CD4-positive, alpha-beta T cell treated with Interleukin-6 for 4 hours (primary cell): ENCODE measurements at regions not wholly inside any gene's neighbourhood (a gene's known extent, or its start where the extent isn't known, plus 50 kb on each side); places are given as distances from the start of the nearest gene placed in this dataset.

Experiments
- DNase-seq: peaks from one replicate; pipeline ENCODE4 v3.0.0-alpha.2; 2020; ENCODE audit warnings: mixed read lengths

DNA sequence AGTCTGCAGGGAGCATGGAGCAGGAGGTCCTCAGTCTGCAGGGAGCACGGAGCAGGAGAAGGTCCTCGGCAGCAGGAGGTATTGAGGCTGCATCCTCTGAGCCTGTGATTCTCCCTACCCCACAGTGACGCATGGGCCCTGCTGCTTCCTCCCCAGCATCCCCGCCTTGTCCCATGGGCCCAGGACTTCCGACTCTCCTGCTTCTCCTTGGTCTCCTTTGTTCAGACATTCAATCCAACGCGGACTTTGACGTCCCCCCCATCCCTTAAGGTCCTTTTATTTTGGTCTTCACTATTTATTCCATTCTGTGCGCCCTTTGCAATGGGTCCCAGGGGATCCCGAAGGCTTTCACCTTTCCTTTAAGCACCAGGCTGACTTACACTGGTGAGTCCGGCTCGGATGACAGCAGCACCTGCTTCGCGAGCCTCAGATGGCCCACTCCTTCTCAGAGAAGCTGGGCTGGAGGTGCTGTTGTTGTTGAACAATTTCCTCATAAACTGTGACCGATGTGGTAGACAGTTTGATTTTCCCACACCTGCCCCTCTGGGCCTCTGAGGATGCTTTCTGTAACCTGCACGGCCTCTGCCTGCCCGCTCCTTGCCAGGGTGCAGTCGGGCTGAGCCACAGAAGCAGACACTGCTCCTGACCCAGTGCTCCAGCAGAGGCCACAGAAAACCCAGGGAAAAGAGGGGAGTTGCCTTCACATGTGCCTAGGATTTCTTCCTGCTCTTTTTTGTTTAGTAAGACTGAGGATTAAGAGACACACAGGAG, 407.2 kb upstream of the SHH start:
- DNase-seq: no peak

DNA sequence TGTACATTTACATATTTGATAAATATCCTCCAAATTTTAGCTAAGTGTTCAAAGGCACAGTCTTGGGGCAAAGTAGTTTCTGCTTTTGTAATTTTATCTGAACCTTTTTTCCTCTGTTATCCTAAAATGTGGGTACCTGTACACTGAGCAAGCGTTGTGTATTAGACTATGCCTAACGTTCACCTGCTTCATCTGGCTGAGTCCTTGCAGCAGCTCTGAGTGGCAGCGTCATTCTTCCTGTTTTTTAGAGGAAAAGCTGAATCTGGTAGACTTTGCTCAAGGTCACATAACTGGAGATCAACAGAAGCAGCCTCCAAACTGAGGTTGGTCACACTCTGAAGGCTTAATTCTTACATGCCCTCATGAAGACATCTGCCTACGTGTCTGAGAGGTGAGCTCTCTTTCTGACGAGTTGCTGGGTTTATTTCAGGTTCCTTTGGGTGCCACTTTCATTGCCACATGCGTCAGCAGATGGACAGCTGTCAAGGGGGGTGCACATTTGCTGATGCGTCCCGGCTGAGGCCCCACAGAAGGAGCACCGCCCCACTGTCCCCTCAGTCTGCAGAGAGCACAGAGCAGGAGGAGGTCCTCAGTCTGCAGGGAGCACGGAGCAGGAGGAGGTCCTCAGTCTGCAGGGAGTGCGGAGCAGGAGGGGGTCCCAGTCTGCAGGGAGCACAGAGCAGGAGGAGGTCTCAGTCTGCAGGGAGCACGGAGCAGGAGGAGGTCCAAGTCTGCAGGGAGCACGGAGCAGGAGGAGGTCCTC, 406.5 kb upstream of the SHH start:
- DNase-seq: no peak

DNA sequence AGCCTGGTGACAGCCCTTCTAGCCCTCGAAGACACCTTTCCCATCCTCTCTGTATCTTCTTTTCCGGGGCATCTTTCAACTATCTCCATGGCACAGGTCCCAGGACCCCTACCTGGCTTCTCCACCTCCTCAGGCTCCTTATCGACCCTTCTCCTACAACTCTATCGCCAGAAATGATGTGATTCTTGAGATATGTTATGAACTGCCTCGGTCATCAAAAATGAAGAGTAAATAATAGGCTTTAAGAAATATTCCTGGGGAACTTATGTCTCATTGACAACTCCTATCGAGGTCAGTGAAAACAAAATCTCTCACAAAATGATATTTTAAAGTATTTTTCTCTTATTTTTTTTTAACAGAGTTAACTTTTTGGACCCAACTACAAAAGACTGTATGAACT, 405.5 kb upstream of the SHH start:
- no peak for DNase-seq

DNA sequence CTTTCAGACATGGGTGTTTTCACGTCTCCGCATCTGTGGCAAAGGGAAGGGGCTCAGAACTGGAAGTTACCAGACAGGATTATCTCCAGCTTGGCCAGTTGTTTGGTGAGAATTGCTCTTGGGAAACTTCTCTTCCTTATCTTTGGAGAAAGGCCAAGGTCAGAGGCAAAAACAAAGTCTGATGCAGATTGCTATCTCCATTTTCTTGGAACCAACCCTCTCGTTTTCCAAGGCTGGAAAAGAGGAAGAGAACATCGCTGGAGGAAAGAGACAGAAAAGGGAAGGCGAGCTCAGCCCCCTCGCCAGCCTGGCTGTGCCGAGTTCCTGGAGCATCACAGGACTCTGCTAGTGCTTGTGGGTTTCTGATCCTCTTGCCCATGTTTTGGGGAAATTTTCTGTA, 396.8 kb upstream of the SHH start:
- DNase-seq: no peak

DNA sequence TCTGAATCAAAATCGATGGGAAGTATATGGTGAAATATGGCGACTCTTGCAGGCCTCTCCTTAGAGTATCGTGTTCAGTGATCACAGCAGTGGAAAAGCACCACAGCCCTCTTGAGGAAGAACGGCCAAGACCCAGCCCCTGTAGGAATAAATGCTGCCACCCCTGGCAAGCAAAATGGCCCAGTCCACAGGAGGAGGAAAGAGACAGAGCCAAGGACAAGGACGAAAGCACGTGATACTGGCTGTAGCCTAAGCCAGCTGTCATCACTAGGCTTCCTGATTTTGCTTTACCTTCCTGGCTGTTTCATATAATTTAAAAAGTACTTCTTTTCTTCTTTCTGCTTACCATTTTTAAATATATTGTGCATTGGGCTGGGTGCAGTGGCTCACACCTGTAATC, 395.0 kb upstream of the SHH start:
- no peak for DNase-seq

DNA sequence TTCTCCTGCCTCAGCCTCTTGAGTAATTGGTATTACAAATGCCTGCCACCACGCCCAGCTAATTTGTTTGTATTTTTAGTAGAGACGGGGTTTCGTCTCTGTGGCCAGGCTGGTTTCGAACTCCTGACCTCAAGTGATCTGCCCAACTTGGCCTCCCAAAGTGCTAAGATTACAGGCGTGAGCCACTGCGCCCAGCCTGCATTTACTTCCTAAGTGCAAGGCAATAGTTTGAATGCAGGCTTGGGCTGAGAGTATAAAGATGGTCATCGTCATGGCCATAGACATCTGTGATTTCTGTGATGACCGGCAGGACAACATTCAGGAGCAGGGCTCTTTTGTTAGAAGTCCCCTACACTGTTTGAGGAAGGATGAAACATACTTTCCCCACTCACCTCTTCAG, 393.9 kb upstream of the SHH start:
- no peak for DNase-seq

DNA sequence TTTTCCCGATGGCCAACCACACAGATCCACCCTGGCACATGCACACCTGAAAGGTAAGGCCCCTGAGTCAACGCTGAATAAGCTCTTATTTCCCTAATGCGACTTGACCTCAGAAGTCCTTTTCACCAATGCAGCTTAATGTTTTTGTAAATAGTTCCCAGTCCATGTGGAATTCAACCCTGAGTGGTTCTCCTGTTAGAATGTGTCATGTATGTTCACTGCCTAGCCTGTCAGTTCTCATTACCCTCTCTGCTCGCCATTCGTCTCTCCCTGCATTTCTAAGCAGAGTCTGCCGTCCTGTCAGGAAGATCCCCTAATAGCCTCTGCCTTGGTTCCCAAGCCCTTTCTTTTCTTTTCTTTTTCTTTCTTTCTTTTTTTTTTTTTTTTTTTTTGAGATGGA, 392.6 kb upstream of the SHH start:
- no peak for DNase-seq

DNA sequence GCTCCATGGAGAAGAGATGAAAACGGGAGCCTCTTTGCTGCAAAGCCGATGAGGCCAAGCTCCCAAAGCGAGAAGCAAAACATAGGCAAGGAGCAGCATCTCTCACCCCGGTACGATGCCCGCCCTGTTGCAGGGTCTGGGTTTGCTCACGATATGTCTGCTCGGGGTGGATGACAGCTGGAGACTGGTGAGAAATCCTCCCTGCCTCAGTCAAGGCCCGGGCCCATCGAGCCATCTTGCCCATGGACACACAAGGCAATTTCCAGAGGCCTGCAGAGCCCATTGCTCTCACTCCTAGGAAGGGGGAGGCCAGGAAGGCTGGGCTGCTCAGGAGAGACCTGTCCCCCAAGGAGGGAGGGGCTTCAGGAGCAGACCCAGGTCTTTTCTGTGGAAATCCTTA, 391.7 kb upstream of the SHH start:
- no peak for DNase-seq

DNA sequence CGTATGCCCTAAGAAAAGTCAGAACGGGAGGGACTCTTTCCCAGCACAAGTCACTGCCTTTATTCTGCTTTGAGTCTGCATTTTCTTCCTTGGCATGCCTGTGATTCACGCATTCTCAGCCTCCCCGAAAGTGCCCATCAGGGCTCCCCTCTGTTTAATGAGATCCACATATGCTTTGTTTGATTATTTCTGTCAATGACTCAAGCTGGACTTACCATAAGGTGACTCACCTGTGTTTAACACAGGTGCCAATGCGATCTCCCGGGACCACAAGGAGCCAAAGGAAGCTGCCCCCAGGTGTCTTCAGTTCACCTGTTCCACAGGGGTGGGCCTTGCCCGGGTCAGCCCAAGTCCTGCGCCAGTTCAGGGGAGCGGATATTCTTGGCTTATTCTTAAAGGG, 386.0 kb upstream of the SHH start:
- no peak for DNase-seq

DNA sequence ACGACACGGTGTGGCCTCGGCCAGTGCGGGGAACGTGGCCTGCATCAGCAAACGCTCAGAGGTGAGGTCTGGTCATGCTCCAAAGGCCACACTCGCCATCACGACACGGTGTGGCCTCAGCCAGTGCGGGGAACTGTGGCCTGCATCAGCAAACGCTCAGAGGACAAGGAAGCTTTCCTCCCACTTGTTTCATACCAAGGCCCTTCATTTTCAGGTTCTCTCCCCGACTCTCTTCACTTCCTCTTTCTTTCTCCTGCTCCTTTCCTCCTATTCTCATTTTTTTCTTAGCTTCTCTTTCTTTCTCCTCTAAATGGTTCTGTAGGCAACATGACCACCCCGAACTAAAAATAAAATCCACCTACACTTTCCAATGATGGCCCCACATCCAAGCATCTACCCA, 384.4 kb upstream of the SHH start:
- DNase-seq: no peak

DNA sequence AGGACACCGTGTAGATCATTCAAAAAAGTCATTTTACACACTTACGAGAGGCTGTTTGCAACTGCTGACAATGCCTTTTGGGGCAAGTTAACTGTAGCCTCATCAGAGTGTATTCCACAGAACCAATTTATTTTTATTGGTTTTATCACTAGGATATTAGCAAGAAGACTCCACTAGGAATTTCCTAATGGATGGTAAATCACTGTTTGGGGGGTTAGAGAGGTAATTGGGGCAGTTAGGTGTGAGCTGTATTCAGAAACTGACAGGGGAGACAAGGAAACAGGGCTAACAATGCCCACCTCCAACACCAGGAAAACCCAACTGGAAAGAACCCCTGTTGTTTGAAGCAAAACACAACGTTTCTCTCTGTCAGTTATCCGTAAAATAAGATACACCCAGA, 383.0 kb upstream of the SHH start:
- no peak for DNase-seq

DNA sequence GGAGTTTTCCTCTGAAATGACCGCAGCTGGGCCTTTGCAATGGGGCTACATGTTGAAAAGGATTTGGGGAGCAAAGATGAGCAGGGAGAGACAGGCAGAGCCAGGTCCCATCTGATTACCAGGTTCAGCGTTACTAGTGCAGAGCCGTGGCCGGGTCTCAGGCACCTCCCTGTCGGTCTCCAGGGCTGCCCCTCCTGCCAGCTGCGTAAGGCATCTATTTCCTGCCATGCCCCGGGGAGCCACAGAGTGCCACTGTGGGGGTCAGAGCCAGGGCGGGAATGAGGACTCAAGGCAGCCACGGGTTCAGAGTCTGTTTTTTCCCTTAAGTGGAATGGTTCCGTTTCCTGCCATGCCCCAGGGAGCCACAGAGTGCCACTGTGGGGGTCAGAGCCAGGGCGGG, 382.6 kb upstream of the SHH start:
- DNase-seq: no peak

DNA sequence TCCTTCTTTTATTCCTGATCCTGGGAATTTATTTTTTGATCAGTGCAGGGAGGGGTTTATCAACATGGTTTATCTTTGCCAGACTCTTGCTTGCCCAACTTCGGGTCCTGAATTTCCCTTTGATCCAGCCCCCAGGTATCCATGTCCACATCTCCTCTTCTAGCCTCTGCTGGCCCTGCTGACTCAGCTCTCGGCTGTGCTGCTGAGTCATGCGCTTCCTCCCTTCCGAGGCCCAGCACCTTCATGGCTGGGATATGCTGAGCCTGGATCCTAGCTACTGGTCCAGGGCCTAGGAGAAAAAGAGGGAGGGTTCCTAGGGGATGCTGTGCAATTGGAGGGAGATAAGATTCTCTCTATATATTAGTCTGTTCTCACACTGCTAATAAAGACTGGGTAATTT, 380.7 kb upstream of the SHH start:
- DNase-seq: no peak

DNA sequence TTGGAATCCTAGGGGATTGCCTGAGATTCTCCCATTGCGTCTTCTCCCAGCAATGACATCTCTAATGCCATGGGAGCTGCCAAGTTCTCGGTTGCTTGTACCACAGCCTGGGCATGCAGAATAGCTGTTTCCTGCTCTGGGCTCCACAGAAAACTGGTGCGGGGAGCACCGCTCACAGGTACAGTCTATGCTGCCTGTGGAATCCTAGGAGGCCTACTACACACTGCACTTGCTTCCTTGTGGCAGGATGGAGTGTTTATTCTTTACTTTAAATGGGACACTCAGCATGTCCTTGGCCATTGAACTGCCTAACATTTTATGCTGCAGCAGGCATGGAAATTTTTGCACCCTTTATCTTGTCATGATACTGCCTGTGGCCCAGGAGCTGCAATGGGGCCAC, 378.8 kb upstream of the SHH start:
- DNase-seq: no peak

DNA sequence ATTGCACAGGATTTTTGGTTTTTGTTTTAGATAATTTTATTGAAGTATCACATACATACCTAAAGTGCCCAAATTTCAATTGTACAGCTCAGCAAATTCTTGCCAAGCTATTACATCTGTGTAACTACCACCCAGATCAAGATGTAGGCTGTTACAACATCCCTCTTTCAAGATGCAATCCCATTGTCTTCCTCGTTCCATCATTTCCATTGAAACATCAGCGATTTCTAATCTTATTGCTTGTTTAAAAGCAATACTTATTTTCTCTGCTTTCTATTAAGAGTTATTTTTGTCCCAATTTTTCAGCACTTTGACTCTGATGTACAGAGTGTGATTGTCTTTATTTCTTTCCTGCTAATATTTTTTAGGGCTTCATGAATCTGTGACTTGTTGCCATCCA, 372.8 kb upstream of the SHH start:
- DNase-seq: no peak

DNA sequence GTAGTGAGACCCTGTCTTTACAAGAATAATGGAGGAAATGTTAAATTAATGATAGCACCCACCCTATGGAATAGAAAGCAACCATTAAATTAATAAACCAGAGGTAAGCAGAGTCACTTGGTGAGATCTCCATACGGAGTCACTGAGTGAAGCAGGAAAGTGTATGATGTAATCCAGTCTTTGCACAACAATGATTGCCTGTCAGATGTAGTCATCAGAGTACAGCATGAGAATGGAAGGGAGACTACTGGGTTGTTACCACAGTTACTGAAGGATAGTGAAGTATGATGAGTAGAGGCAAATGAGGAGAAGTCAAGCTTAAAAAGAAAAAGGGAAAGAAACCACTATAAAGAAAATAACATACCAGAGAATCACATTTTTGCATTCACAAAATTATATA, 371.9 kb upstream of the SHH start:
- no peak for DNase-seq

DNA sequence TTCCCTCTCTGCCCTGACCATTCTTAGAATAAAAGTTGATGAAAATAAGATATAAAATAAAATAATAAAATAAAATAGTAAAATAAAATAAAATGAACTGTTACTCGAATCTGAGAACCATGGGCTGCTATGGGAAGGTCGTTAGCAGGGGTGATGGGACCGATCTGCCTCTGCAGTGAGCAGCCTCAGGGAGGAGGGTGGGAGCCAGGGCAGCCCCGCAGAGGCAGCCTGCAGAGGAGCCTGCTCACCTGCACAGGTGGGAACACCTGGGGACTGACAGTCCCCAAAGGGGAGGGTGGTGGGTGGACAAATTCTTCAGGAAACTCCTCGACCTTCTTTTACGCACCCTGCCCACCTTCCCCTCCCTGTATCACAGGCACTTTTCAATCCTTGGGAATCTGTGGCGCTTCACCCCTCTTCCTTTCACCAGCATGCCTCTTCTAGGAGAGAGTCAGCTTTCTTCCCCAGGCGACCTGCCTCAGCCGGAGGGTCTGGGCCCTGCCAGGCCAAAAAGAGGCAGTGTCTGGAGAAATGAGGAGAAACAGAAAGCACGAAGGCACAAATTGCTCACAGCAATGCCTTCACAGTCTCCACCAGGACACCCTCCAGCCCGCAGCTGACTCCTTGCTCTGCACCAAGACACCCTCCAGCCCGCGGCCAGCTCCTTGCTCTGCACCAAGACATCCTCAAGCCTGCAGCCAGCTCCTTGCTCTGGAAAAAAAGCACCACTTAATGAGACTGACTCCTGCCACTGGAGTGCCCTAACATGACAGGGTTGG, 368.4 kb upstream of the SHH start:
- DNase-seq: no peak

DNA sequence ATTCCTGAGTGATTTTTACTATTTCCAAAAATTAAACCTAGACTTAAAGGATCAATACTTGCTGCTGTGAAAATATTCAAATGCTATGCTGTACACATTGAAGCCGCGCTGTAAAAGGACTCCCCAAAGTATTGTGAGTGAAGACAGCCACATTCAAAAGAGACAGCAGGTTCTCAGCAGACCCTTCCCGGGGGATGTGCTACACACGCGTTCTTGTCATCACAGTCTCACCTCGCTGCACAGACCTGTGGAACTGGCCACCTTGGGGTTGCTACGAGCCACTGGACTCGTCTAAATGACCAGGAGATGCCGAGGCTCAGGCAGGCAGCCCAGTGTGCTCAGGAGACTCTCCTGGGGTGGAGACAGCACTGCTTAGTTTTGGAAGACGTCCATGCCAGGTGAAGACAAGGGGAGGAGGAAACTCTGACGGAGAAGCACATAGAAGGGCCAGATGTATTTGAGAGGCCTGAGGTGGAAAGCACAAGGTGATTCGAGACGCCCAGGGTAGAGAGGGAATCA, 367.7 kb upstream of the SHH start:
- DNase-seq: no peak

DNA sequence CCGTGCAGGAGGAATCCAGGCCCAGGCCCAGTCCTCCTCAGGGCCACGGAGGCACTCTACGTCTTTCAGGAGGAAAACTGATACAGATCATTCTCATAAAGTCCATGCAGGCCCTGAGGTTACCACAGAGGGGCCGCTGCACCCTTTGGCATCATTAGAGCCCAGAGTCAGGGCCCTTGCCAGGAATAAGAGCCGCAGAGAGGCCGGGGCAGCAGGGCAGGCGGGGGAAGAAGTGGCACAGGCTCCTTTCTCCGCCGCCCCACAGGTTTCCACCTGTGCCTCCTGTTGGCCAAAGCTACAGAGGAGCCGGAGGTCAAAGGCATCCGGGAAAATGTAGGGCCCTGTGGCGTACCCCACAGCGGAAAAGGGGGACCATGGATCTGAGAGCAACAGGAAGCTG, 366.6 kb upstream of the SHH start:
- DNase-seq: no peak

DNA sequence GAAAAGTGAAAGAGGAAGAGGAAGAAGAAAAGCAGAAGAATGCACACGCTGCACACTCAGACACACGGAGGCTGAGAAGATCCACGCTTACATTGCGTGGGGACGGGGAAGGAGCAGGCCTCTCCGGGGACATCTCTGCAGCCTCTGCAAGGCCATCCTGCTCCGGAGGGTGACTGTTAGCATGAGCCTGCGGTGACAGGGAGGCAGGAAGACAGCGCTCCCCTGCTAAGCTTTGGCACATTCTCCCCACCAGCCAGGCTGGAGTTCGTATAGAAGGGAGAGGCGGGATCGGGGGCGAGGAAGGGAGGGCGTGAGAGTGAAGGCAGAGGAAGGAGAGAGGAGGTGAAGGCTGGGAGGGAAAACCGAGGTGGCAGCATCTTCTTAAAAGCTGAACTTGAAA, 366.0 kb upstream of the SHH start:
- no peak for DNase-seq

DNA sequence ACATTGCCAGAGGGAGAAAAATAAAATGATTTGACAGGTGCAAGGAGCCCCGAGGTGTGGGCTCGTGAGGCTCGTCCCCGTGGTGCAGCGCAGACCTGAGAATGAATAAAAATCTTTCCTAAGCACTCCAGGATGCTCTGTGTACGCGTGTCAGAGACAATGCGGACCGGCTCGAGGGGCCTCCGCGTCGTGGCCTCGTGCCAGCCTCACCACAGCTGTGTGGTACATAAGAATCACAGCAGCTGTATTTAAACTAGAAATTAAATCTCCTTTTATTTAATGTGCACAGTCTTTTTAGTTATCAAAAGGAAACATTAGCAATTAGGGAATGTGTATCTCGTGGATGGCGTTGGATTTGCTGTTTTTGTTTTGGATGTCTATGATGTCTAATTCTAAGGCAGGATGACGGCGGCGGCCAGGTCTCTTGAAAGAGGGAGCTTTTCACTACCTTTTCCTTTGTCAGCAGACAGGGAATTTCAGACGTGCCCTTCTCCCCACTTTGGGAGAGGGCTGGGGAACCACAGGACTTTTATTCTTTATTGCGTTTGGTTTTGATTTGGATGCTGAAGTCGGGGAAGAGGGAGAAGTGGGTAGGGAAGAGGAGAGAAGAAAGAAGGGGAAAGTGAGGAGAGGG, 365.3 kb upstream of the SHH start:
- no peak for DNase-seq

DNA sequence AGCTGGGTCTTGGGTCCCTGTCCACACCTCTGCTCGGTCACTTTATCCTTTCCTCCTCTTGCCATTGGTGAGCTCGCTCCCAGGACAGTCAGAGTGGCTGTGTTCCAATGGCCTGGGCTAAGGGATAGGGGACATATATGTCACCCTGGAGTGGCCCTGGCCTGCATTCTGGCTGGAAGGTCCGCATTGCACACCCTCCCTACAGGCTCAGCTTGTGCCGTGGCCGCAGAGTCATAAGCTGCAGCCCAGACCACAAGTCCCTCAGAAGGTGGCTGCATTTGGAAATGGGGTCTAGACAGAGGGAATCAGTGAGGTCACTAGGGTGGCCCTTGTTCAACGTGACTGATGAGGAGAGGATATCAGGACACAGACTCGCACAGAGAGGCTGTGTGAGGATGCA, 363.8 kb upstream of the SHH start:
- no peak for DNase-seq

DNA sequence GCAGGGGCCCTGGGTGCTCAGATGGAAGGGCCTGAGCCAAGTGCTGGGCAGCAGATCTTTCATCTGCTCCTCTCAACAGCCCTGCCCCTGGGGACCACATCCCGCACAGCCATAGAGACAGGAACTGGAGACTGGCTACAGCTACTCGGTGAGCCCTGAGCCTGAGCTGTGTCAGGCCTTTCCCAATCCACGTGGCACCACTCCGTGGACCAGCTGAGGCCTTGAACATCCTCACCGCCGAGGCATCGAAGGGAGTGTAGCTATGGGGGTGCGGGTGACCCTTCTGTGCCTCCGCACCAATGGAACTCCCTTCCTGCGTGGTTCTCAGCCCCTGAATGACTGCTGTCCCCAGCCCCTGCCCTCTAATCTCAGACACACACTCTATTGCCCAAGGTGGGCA, 362.7 kb upstream of the SHH start:
- DNase-seq: no peak
